Activated effector memory CD4-positive, alpha-beta T cell treated with anti-CD3 and anti-CD28 coated beads, Interleukin-2, amount 50 U/mL, for 16 hours (primary cell): ENCODE measurements at regions not wholly inside any gene's neighbourhood (a gene's known extent, or its start where the extent isn't known, plus 50 kb on each side); places are given as distances from the start of the nearest gene placed in this dataset.
A peak's percentile ranks its signal among the peaks of the same experiment; 100 is the strongest.
"Not testable (repeated sequence)": the region's sequence is repeated elsewhere in the genome, so short reads cannot be mapped to it uniquely, and the experiment has no call there.

Experiments
- DNase-seq: peaks from one replicate; pipeline ENCODE4 v3.0.0-alpha.2; 2020

DNA sequence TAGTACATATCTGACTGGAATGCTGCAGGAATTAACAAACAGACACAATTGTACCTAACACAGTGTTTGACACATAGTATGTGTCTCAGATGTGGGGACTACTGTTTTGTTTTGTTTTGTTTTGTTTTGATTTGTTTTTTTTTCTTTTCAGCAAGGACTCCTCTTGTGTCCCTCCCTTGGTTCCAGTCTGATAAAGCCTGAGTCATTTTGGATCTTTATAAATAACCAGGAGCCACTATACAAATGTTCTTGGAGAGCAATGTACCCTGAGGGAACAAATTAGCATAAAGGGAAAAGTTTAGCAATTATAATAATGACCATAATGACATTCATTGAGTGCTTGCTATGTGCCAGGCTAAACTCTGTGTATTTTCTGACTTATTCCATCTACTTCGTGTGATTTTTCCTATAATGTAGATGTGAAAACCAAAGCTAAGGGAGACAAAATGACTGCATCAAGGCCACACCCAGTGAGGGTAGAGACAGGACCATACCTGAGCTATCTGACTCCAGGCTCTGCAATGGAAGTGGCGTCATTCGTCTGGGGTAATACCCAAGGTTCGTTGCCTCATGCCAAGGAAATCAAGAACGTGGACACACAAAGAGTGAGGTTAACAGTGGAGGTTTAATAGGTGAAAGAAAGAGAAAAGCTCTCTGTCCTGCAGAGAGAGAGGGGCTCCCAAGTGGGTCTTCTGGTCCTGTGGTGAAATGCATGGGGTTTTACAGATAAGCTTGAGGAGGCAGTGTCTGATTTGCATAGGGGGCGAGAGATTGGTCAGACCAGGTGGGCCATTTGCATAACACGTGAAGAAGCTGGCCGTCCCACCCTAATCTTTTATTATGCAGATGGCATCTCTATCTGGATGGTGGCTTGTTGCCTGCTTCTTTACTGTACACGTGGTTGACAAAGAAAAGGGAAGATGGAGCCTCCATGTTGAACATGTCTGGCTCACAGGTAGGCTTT is 285.5 kb upstream of the SFSWAP start:
- peak; percentile 12 for DNase-seq

DNA sequence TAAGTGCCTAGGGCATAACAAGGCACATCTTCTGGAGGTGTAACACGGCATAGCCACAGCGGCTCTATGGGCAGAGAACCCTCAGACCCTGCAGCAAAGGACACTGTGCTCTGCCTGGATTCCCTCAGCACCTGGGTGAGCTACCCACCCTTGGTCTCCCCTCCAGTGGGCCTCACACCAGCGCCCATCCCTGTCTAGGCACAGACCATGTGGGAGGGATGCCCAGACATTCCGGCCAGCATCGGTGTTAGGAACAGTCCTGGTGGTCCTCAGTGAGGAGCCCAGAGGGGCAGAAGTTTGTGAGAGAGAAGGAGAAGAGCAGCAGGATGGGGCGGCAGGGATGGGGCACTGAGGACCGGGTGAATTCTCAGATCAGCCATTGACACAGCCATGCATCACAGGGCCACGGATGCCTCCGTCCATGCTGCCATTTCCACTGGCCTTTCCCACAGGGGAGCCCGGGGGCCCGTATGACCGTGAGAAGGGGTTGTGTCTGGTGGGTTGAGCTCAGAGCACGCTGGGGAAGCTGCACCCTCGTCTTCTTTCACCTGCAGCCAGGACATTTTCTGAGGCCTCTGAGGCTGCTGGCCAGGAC is 282.7 kb upstream of the SFSWAP start:
- peak; percentile 34 for DNase-seq

DNA sequence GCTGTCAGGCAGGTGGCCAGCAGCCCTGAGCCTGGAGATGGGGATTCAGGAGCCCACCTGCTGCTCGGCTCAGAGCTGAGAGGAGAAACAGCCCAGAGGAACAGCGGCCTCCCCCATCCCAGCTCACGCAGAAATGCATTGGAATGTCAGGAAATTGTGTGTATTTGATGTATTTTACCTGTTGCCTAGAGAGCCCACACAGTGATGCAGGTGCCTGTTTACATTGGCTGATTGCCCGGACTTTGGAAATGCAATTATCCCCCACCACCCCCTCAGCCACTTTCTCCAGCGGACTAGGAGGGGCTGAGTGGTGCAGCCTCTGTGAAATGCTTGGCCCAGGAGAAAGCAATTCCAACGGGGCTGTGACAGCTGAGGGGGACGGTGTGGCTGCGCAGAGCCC is 281.7 kb upstream of the SFSWAP start:
- DNase-seq = not testable (repeated sequence)

DNA sequence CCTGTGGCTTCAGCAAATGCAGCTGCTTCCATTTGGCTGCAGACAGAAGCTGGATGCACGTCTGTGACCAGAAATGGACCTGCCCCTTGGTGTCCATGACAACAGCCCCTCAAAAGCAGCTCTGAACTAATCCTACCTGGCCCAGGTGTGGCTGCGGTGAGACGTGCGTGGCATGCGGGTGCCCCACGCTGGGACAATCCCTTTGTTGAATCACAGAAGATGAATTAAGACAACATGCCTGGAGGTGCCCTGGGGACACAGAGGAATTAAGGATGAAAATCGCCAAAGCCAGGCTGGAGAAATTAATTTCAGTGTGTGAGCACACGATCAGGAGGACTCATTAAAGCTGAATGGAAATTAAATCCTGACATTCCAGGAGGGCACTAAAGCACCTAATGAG is 281.2 kb upstream of the SFSWAP start:
- not testable (repeated sequence) for DNase-seq

DNA sequence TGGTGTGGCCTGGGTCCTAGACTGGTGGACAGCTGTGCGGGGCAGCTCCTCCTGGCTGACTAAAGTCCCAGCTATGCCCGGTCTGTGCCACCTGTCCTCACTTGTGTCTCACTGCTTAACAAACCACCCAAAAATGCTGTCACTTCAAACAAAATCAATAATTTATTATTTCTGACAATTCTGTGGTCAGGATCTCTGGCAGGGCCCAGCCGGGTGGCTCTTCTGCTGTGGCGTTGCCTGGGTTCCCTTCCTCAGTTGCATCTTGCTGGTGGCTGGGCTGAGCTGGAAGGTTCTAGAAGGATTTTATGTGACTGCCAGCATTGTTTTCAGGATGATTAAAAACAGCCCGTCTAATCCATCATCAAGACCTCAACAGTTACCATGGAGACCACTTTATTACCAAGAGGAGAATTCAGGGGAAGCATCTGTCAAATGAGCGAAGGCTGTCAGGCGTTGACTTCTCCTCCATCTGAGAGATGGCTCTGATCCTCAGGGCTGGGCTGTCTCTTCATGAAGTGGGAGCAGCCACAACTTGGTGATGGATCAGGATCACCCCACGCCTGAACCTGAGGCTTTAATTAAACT is 280.6 kb upstream of the SFSWAP start:
- DNase-seq = no peak

DNA sequence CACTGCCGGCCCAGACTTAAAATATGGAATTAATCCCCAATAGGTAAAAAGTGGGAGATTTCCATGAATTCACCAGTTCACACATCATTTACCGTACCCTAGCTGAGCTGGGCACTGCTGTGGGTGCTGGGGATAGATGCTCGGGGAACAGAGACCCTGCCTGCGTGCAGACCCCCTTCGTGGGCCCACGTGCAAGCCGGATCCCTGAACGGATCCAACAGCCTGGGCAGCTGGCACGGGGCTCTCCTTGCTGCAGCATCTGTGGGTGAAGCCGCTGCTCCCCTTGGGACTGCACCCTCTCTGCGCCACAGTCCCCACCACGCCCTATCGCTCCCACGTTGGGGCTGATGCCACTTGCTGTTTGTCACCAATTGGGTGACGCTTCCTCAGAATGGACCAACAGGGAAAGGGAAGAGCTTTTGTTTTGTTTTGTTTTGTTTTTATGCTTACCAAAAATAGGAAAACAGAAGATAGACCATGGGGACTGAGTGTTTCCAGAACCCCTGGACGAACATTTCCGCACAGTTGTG is 279.7 kb upstream of the SFSWAP start:
- DNase-seq = not testable (repeated sequence)

DNA sequence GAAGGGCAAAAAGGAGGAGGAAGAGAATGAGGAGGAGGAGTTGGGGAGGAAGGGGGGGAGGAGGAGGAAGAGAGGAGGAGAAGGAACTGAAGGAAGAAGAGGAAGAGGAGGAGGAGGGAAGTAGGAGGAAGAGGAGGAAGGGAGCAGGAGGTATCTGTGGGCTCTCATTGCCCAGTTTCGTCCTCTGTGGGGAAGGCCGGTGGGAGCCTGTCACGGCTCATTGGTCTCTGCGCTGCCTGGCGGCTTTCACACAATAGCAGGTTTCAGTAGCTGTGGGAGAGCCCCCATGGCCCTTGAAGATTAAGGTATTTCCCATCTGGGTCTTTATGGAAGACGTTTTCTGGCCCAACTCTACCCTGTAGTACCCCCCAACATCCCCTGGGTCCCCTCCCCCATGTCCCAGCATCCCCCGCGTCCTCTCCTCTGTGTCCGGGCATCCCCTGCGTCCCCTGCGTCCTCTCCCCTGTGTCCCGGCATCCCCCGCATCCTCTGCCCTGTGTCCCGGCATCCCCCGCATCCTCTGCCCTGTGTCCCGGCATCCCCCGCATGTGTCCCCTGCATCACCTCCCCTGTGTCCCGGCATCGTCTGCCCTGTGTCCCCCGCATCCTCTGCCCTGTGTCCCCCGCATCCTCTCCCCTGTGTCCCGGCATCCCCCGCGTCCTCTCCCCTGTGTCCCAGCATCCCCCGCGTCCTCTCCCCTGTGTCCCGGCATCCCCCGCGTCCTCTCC is 278.2 kb upstream of the SFSWAP start:
- DNase-seq = no peak

DNA sequence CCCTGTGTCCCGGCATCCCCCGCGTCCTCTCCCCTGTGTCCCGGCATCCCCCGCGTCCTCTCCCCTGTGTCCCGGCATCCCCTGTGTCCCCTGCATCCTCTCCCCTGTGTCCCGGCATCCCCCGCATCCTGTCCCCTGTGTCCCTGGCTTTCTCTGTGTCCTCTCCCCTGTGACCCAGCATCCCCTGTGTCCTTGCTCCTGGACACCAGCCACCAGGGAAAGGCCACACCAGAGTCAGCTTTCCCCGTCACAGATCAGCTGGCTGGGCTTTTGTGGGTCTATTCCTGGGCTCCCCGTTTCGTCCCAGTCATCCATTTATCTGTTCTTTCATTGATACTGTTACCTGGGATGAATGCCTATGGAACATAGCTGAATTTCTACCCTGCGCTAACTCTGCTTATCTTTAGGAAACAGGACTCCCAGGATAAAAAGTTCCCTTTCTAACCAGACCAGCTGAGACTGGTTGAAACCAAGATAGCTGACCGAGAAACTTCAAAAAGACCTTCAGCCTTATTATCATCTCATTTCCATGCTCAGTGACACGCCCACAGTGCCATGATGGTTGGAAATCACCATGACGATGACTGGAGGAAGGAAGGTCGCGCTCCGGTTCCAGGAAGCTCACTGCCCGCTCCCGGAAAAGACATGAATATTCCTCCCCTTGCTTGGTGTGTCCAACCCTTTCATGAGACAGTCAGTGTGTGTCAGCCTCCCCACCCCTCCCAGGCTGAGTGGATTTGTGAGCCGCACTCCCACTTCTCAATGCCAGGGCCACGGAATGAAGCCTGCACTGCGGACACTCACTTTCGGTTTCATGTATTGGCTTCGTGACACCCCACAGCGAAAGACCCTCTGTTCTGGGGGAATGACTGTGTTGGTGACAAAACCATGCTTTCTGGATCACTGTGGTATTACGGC is 276.4 kb upstream of the SFSWAP start:
- no peak for DNase-seq

DNA sequence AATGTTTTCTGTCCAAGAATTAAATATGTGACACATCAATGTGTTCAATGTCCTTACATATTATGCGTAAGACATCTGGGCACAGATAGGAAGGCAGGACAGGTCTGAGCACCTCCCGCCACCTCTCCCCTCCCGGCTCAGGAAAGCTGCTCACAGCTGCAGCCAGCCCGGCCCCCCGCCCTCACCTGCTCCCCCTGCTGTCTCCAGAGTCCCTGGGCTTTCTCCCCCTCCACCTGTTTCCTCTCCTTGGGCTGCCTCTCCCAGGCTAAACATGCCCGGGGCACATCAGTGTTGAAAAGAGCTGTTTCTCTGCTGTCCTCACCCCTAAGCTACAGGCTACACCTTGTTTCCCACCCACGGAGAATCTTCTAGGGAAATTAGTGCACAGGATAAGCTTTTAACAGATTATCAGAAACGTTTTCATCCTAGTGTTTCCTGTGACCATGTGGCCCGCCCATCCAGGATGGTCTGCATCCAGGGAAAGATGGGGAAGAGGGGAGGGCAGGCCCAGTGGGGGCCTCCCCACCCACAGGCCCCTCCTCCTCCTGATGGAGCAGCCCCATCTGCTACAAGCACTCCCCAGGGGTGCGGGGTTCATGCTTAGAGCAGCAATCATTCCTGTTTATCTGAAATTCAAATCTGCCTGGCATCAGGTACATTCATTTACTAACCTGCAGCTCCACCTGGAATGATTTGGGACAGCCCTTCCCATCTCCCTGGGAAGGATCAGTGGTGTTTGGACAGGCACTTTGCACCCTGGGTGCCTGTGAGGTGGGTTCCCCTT is 273.8 kb upstream of the SFSWAP start:
- DNase-seq = no peak

DNA sequence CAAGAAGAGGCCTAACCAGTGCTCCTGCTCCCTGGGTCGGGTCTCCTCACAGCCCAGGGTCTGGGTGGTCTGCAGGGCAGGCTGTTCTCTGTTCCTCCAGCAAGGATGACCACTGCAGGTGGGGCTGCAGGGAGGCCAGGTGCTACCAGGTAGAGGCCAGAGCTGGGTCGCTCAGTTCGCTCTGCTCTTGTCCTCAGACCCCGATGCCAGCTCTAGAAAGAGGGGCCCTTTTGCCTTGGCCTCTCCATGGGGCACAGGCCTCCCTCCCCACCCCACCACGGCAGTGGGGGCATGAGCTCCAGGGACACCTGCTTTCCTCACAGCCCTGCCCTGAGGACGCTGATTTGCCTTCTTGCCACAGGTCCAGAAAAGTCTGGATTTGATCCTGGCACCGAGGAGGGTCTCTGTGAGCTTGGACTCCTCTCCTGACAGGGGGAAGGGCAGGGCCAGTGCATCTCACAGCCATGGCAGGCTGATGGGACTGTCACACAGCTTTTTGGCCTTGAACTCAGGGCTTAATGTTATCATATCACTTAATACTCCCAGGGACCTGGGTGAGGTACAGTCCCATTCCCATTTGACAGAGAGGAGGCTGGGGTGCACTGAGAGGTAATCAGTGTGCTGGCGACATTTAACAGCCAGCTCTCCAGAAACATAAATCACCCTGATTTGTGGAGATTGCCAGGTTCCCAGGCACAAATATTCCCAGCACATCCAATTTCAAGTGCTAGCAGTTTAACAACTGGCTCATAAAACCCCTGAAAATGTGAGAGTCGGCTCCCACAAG is 273.0 kb upstream of the SFSWAP start:
- no peak for DNase-seq

DNA sequence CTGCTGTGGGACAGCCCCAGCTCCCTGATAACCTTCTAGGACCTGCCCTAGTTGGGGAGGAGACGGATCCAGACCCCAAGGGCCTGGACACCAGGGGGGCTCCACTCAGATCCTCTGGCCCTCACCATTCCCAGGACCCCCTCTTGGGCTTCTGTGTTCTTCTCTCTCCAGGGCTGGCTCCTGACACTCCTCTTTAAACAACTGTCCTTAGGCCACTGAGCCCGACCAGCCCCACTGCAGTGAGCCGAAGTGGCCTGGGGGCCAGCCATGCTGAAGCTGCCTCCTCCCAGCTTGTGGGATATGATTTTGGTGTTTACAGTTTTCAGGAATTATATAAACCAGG is 272.4 kb upstream of the SFSWAP start:
- not testable (repeated sequence) for DNase-seq

DNA sequence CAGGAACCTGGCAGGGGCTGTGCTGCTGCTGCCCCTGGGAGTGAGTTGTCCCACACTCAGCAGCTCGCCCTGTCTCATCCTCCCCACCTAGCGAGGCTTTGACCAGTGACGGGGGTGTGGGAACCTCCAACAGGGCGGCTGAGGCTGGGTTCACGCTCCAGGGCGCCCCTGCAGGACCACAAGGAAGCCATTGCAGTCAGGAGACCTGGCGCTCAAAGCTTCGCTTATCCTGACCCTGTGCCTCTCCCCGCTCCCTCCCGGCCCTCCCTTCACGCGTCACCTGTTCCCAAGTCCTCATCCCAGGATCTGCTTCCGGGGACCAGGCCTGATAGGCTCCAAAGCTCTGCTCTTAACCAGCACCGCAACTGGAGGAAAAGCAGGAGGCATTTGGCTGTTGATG is 272.0 kb upstream of the SFSWAP start:
- DNase-seq = no peak

DNA sequence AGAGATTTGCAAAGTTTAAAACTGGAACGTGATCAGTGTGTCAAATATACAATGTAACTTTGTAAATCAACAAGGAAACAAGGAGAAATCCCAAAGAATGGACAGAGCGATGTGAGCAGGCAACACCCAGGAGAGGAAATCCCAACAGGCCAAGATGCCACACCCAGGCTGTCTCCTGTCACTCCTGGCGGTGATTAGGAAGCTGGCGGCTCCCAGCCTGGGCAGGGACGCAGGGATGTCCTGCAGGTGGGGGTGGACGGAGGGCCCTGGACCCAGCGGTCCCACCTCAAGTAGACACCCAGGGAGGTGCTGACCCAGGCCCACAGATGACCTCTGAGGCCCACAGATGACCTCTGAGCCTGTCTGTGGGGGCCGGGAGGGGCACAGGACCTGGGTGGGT is 271.1 kb upstream of the SFSWAP start:
- DNase-seq = not testable (repeated sequence)

DNA sequence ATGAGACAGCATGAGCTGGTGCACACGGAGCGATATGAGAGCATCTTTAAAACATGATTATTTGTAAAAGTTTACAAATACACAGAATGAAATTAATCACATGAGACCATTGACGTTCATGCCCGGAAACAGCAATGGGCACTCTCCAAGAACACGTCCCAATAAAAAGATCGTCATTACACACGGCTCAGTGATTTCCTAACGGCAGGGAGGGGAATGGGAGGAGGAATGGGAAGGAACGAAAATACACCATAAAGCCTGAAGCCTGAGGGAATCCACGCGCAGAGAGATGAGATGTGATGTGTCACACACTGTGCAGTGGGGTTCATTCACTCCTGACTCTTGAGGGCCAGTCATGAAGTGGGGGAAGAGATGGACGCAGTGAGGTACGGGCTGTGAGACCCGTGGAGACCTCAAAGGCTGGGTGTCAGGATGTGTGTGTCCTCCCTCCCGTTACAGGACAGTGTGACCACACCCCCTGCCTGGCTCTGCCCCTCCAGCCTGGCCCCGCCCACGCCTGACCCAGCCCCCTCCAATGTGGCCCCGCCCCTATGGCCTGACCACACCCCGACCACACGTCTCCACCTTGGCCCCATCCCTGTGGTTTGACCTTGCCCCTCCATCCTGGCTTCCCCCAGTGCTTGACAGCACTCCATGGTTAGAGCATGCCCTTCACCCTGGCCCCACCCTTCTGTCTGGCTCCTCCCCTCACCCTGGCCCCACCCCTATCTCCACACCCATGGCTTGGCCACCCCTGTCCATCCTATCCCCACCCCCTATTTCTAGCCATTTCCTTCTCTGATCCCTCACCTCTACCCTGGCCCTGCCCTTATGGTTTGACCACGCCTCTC is 270.5 kb upstream of the SFSWAP start:
- not testable (repeated sequence) for DNase-seq

DNA sequence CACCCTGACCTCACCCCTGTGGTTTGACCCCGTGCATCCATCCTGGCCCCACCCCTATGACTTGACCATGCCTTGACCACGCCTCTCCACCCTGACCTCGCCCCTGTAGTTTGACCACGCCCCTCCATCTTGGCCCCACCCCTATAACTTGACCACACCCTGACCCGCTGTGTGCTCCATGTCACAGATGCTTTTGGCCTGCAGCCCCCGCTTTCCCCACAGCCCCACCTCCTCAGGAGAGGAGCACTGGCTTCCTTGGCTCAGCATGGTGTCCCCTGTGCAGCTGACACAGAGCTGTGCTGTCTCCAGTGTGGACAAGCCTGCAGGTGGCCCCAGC is 269.9 kb upstream of the SFSWAP start:
- no peak for DNase-seq

DNA sequence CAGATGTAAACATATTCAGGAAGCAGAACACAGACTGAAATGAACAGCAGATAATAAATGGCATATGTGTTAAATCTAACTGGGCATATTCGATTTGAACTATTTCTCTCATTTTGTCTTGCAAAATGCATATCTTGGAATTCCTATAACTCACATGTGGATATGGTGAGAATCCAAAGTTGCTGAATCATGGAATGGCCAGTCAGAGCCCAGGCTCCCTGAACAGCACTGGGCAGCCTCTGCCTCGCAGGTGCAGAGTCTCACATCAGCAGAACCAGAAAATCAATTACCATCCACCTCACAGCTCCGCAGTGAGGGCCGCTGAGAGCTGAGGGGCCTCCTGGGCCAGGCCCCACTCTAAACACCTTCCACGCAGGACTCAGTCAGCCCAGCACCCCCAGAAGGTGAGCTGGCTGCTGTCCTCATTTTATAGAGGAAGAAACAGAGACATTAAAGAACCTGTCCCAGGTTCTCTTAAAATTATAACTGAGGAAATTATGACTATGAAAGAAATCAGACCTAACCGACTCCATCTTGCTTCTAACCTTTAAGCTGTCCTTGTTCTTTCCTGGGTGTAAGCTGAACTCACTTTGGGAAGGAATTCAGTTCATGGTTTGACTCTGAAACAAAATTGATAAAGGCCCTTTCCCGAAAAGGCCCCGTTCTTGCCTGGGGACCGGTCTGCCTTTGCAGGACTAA is 269.1 kb upstream of the SFSWAP start:
- DNase-seq = no peak

DNA sequence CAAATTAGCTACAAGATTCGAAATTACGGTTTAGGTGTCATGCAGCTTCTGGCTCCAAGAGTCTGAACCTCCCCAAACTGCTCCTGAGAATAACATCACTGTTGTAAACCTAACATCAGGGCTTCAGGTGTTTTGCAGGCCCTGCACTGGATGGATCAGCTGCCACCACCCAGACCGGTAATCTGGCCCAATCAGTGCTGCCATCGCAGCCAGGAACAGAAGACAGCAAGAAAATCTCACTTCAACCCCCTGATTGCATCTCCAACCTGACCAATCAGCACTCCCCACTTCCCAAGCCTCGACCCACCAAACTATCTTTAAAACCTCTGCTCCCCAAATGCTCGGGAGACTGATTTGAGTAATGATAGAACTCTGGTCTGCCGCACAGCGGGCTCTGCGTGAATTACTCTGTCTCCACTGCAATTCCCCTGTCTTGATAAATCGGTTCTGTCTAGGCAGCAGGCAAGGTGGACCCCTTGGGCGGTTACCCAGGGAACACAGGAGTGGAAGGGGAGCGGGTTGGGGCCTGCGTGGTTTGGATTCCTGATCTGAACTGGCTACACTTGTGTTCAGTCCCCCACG is 268.5 kb upstream of the SFSWAP start:
- DNase-seq = no peak
